Astrocyte (in vitro differentiated cells and primary cell): ENCODE measurements at regions not wholly inside any gene's neighbourhood (a gene's known extent, or its start where the extent isn't known, plus 50 kb on each side); places are given as distances from the start of the nearest gene placed in this dataset.
A peak's percentile ranks its signal among the peaks of the same experiment; 100 is the strongest.
"Not testable (repeated sequence)": the region's sequence is repeated elsewhere in the genome, so short reads cannot be mapped to it uniquely, and the experiment has no call there.

Experiments
- DNase-seq: peaks from one replicate; pipeline ENCODE4 v3.0.0-alpha.2; 2010; ENCODE audit warnings: low read depth
- FAIRE-seq: peaks from 2 replicates; lab custom pipeline; 2011; peaks lifted over from hg19 to GRCh38; lab: Jason Lieb, UNC
- H2AFZ ChIP-seq: 2 replicates; pipeline ENCODE4 v1.6.0; 2012; ENCODE audit warnings: low read depth, low read length, inconsistent platforms
- H3K27ac ChIP-seq: 2 replicates; pipeline ENCODE4 v1.5.1; 2011; ENCODE audit warnings: low read depth, low read length, inconsistent platforms
- H3K27me3 ChIP-seq: 2 replicates; pipeline ENCODE4 v1.6.0; 2011; ENCODE audit warnings: low read length, inconsistent platforms; ENCODE audit not compliant: insufficient read depth
- H3K36me3 ChIP-seq: 2 replicates; pipeline ENCODE4 v1.5.1; 2011; ENCODE audit warnings: low read length, inconsistent platforms; ENCODE audit not compliant: insufficient read depth
- H3K4me1 ChIP-seq: 2 replicates; pipeline ENCODE4 v1.5.1; 2011; ENCODE audit warnings: low read length, inconsistent platforms; ENCODE audit not compliant: insufficient read depth
- H3K4me2 ChIP-seq: 2 replicates; pipeline ENCODE4 v1.6.0; 2012; ENCODE audit warnings: low read length, inconsistent platforms
- H3K4me3 ChIP-seq: 2 replicates; pipeline ENCODE4 v1.5.1; 2011; ENCODE audit warnings: low read depth, mild to moderate bottlenecking, low read length, inconsistent platforms; ENCODE audit not compliant: insufficient read depth
- H3K79me2 ChIP-seq: 2 replicates; pipeline ENCODE4 v1.6.0; 2012; ENCODE audit warnings: mild to moderate bottlenecking, low read length, inconsistent platforms; ENCODE audit not compliant: insufficient read depth
- H3K9ac ChIP-seq: 2 replicates; pipeline ENCODE4 v1.6.0; 2012; ENCODE audit warnings: mild to moderate bottlenecking, low read length, inconsistent platforms
- H3K9me3 ChIP-seq: 2 replicates; pipeline ENCODE4 v1.5.1; 2012; ENCODE audit warnings: low read depth, mild to moderate bottlenecking, low read length, inconsistent platforms; ENCODE audit not compliant: insufficient read depth
- H4K20me1 ChIP-seq: 2 replicates; pipeline ENCODE4 v1.6.0; 2012; ENCODE audit warnings: low read length, inconsistent platforms; ENCODE audit not compliant: insufficient read depth
- H3K27ac Mint-ChIP-seq: one replicate; pipeline ENCODE4 v1.8.0; 2021; ENCODE audit warnings: mild to moderate bottlenecking, mixed read lengths; ENCODE audit not compliant: unreplicated experiment
- H3K27me3 Mint-ChIP-seq: one replicate; pipeline ENCODE4 v1.8.0; 2021; ENCODE audit warnings: low read depth, mixed read lengths; ENCODE audit not compliant: unreplicated experiment
- H3K36me3 Mint-ChIP-seq: one replicate; pipeline ENCODE4 v1.8.0; 2021; ENCODE audit warnings: low read depth, mixed read lengths; ENCODE audit not compliant: unreplicated experiment
- H3K4me1 Mint-ChIP-seq: one replicate; pipeline ENCODE4 v1.8.0; 2021; ENCODE audit warnings: low read depth, mixed read lengths; ENCODE audit not compliant: unreplicated experiment
- H3K4me3 Mint-ChIP-seq: one replicate; pipeline ENCODE4 v1.8.0; 2021; ENCODE audit warnings: mild to moderate bottlenecking, moderate library complexity, mixed read lengths; ENCODE audit not compliant: unreplicated experiment
- H3K9me3 Mint-ChIP-seq: one replicate; pipeline ENCODE4 v1.8.0; 2021; ENCODE audit warnings: mild to moderate bottlenecking, mixed read lengths; ENCODE audit not compliant: unreplicated experiment
- EZH2 ChIP-seq: IDR thresholded peaks from 2 replicates; pipeline ENCODE4 v1.6.1; 2012; ENCODE audit warnings: mild to moderate bottlenecking, low read length, inconsistent platforms; ENCODE audit not compliant: insufficient read depth
- TF ChIP-seq, protein P1 (sequence below): IDR thresholded peaks from 2 replicates; pipeline ENCODE4 v1.5.1; 2011; ENCODE audit warnings: low read depth, mild to moderate bottlenecking, inconsistent platforms, low read length, moderate library complexity; ENCODE audit not compliant: insufficient read depth

DNA sequence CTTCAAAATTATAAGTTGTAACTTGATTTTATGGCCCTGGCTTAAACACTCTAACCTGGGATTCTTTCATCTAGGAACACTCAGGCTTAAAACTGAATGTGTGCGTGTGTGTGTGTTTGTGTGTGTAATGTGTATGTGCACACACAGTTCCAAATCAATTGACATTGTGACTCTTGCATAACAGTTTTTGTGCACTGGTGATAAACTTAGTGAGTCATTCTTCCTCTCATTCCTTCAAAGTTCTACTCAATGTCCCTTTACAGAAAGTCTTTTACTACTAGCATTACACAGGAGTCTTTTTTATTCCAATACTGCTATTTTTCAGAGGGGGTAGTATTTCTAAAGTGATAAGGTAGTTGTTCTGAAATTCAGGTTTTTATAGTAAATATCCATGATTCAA, 943.6 kb downstream of the KCNT2 start:
- no peaks in the 10 kb centered on the region for H3K36me3 Mint-ChIP-seq
- no peak overlapping the region for H3K4me3 ChIP-seq
- H3K9ac ChIP-seq: no peak overlapping the region
- no peaks in the 10 kb centered on the region for H3K79me2 ChIP-seq
- H3K36me3 ChIP-seq: no peaks in the 10 kb centered on the region
- H3K9me3 ChIP-seq: no peaks in the 10 kb centered on the region
- H3K27ac Mint-ChIP-seq: no peak overlapping the region
- H4K20me1 ChIP-seq: no peaks in the 10 kb centered on the region
- H3K4me1 Mint-ChIP-seq: peaks cover 14% of the 10 kb centered on the region
- H3K27me3 ChIP-seq: no peaks in the 10 kb centered on the region
- no peak overlapping the region for H3K4me3 Mint-ChIP-seq
- DNase-seq (peak; percentile 31), FAIRE-seq (peak; percentile 72)
- no peak overlapping the region for H3K27ac ChIP-seq
- no peak overlapping the region for H2AFZ ChIP-seq
- H3K4me2 ChIP-seq: no peak overlapping the region
- TF ChIP-seq, protein P1, sequence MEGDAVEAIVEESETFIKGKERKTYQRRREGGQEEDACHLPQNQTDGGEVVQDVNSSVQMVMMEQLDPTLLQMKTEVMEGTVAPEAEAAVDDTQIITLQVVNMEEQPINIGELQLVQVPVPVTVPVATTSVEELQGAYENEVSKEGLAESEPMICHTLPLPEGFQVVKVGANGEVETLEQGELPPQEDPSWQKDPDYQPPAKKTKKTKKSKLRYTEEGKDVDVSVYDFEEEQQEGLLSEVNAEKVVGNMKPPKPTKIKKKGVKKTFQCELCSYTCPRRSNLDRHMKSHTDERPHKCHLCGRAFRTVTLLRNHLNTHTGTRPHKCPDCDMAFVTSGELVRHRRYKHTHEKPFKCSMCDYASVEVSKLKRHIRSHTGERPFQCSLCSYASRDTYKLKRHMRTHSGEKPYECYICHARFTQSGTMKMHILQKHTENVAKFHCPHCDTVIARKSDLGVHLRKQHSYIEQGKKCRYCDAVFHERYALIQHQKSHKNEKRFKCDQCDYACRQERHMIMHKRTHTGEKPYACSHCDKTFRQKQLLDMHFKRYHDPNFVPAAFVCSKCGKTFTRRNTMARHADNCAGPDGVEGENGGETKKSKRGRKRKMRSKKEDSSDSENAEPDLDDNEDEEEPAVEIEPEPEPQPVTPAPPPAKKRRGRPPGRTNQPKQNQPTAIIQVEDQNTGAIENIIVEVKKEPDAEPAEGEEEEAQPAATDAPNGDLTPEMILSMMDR: no peak
- TF ChIP-seq EZH2: no peak
- H3K27me3 Mint-ChIP-seq: no peaks in the 10 kb centered on the region
- no peaks in the 10 kb centered on the region for H3K9me3 Mint-ChIP-seq
- no peaks in the 10 kb centered on the region for H3K4me1 ChIP-seq

DNA sequence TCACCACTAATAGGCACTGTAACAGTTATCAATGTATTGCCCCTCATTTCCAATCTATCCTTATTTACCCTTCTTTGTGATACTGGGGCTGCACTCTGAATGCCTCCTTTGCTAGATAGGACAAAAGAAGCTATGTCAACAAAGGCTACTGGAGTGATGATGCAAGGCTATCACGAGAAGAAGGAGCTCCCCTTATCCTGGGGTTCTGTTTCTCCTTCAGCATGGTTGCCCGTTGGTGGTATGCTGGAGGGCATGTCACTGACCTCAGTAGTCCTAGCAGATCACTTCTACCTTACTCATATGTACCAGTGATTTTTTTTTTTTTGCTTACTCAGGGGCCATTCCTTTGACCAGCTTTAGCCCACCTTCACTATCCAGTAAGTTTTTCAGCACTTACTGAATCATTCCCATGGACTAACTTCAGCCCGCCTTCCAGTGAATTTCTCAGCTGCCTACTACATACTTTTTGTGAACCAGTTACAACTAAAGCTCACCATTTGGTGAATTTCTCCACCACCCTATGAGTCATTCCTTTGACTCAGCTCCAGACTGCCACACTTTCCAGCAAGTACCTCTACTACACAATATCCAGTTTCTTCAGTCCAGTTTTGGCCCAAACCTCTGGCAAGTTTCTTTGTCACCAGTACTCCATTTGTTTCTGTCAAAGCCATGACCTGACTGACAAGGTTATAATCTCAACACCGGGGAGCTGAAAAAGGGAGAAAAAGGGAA, 944.5 kb downstream of the KCNT2 start:
- no peak overlapping the region for H3K9ac ChIP-seq
- Mint-ChIP-seq H3K9me3 (no peaks in the 10 kb centered on the region), H3K4me3 (no peak overlapping the region), H3K36me3 (no peaks in the 10 kb centered on the region), H3K27me3 (no peaks in the 10 kb centered on the region), H3K27ac (peak overlapping the region; percentile 3), H3K4me1 (peaks cover 14% of the 10 kb centered on the region)
- FAIRE-seq: peak; percentile 70
- no peaks in the 10 kb centered on the region for H3K27me3 ChIP-seq
- H3K27ac ChIP-seq: no peak overlapping the region
- H3K4me2 ChIP-seq: peak overlapping the region; percentile 20
- DNase-seq: peak; percentile 84
- TF ChIP-seq, protein P1: no peak
- TF ChIP-seq EZH2: no peak
- H3K4me3 ChIP-seq: no peak overlapping the region
- H3K36me3 ChIP-seq: no peaks in the 10 kb centered on the region
- no peaks in the 10 kb centered on the region for H3K79me2 ChIP-seq
- H2AFZ ChIP-seq: no peak overlapping the region
- no peaks in the 10 kb centered on the region for H4K20me1 ChIP-seq
- H3K9me3 ChIP-seq: no peaks in the 10 kb centered on the region
- no peaks in the 10 kb centered on the region for H3K4me1 ChIP-seq

DNA sequence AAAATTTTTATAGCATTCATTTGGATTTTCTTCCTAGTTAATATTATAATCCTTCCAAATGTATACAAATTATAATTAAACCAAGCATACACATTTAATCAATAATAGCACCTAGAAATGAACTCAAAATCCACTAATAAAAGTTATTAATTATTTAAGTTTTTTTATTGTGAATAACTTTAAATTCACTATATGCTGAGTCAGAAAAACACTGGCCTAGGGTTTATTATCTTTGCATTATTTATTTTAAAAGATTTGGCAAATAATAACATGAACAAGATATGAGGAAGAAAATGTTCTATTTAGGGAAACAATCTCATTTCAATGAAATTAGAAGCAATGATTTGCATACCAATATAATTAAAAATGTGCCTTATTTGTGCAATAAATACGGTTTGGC, 951.5 kb downstream of the KCNT2 start:
- Histone ChIP-seq H2AFZ (no peak overlapping the region), H3K4me3 (no peak overlapping the region), H3K9me3 (no peaks in the 10 kb centered on the region), H3K9ac (no peak overlapping the region), H4K20me1 (no peaks in the 10 kb centered on the region), H3K27ac (no peak overlapping the region), H3K36me3 (no peaks in the 10 kb centered on the region), H3K79me2 (no peaks in the 10 kb centered on the region), H3K4me2 (no peak overlapping the region), H3K27me3 (no peaks in the 10 kb centered on the region), H3K4me1 (no peaks in the 10 kb centered on the region)
- H3K4me3 Mint-ChIP-seq: no peak overlapping the region
- no peak for DNase-seq
- no peak for TF ChIP-seq EZH2
- TF ChIP-seq, protein P1: no peak
- no peak overlapping the region for H3K27ac Mint-ChIP-seq
- no peaks in the 10 kb centered on the region for H3K4me1 Mint-ChIP-seq
- no peaks in the 10 kb centered on the region for H3K9me3 Mint-ChIP-seq
- no peaks in the 10 kb centered on the region for H3K36me3 Mint-ChIP-seq
- no peak for FAIRE-seq
- H3K27me3 Mint-ChIP-seq: no peaks in the 10 kb centered on the region

DNA sequence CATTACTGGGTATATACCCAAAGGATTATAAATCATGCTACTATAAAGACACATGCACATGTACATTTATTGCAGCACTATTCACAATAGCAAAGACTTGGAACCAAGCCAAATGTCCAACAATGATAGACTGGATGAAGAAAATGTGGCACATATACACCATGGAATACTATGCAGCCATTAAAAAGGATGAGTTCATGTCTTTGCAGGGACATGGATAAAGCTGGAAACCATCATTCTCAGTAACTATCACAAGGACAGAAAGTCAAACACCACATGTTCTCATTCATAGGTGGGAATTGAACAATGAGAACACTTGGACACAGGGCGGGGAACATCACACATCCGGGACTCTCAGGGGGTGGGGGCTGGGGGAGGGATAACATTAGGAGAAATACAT, 959.4 kb downstream of the KCNT2 start:
- not testable (repeated sequence) for H3K4me1 Mint-ChIP-seq, H4K20me1 ChIP-seq, H2AFZ ChIP-seq, H3K4me2 ChIP-seq, H3K4me1 ChIP-seq, H3K9me3 Mint-ChIP-seq, DNase-seq, H3K4me3 Mint-ChIP-seq, H3K9me3 ChIP-seq, H3K27ac ChIP-seq, H3K27me3 ChIP-seq, H3K36me3 ChIP-seq, H3K4me3 ChIP-seq, H3K27me3 Mint-ChIP-seq, H3K79me2 ChIP-seq, H3K27ac Mint-ChIP-seq, H3K36me3 Mint-ChIP-seq, H3K9ac ChIP-seq, FAIRE-seq
